GM18873 (cell line): ENCODE measurements at regions not wholly inside any gene's neighbourhood (a gene's known extent, or its start where the extent isn't known, plus 50 kb on each side); places are given as distances from the start of the nearest gene placed in this dataset.

Experiments used
- ATAC-seq: cut with Tn5 transposase; IDR thresholded peaks from one replicate; pipeline ENCODE4 v1.9.1; 2021; ENCODE audit warnings: mild to moderate bottlenecking, moderate library complexity, moderate number of reproducible peaks; ENCODE audit not compliant: unreplicated experiment, low FRiP score

DNA sequence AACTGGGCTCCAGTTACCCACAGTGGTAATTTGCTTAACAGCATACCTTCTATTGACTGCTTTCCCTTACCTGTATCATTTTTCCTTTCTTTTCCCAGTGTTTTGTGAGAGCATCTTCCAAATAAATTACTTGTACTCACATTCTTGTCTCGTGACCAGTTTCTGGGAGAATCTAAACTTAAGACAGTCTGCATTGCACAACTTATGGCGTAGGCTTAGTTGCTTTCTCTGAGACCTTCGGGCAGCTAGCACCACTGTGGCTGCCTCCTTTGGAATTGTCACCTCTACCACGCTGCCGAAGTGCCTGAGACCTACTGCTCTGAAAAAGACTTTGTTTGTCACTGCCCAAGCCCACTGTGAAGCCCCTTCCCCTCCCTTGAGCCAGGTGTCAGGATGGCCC lies 188.1 kb upstream of the BMP2 start:
- no peak for ATAC-seq

DNA sequence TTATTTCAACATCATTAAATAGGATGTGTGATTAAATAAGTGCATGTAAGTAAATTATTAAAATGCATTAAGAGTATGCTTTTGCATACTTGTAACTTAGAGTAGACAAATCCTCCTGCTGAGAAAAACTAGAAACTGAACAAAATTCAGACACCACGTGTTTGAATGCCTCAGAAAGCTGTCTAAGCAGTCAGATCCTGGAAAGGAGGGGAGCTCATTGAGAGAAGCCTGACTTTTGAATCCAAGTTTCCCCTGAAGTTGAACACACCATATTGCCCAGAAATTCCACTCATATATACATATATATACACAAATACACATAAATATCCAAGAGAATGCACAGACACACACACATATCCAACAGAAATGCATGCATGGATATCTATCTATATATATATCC lies 190.0 kb upstream of the BMP2 start:
- ATAC-seq = no peak

DNA sequence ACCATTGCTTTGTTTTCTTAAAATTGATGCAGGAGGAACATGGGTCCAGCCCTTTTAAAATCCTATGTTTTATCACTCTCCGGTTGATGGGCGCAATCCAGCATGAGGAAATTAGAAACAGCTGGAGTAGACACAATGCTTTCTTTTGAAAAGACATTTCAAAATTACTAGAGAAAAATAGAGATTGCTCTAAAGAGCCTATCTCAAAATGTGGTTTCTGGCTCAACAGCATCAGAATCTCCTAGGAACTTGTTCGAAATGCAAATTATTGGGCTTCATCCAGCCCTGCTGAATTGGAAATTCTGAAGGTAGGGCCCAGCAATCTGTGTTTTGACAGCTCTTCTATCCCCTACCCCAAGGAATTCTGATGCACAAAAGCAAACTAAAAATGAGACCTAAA lies 190.8 kb upstream of the BMP2 start:
- ATAC-seq = no peak

DNA sequence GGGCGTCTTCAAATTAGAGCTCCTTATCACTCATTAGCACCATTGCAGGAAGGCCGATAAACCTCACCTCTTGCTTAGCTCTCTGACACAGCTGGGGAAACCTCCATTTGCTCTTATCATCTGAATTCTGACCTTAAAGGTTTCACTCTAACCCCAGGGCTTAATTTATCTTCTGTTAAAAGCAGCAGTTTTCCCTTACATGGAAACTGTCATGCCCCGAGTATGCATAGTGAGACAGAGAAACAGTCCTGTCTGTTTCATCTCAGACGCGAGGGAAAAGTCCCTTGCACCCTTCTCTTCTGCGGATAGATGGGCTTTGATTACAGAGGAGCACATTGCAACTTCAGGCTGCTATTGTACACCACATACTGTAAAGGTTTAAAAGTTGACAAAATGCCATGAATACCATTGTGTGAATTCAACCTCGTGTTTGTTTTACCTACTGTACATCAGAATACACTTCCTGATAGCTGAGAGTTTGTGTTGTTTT lies 191.5 kb upstream of the BMP2 start:
- peak; percentile 79 for ATAC-seq

DNA sequence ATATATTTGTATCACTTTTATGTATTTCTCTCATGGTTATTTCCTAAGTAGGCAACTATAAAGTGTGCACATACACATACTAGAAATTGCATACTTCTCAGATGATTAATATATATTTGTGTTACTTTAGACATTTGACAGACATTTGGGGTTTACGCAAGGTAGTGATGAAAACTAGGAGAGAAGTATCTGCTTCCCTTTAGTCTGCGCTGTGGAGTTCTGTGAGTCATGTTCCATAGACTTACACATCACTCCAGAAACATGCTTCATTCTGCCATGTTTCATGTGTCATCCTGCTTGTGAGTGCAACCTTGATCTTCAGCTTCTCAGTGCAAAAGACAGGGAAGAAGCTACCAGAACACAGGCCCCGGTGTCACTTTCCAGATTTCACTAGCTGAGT lies 200.7 kb upstream of the BMP2 start:
- ATAC-seq = no peak

DNA sequence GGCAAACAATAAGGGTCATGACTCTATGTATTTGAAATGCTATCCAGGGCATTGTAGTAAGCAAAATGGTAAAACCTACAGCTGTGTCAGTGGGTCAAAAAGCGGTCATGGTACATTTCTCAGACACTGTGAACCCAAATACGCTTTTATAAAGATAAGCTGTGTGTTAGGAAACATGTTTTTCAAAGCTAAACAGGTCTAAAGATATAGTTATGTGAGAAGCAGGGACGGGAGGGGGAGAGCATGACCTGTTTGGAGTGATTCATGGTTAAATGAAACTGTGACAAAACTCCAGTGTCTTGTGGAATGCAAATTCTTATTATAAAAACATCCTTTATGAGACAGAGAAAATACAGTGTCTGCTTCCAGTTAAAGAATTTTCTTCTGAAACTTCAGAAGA lies 205.4 kb upstream of the BMP2 start:
- no peak for ATAC-seq

DNA sequence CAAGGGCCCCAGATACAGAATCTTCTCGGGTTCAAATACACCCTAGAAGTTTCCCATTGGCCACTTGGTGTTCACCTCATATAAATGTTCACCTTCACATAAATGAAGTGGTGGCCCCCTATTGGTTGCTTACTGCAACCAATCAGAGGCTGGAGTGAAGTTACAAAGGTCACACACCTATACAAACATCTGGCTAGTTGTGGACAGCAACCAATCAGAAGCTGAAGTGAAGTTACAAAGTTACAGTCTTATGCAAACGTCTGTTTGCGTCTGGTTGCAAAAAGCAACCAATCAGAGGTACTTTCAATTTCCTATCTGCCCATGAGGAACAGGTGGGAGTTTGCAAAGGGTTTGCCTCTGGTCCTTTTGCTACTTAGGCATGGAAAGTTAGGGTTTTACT lies 206.5 kb upstream of the BMP2 start:
- no peak for ATAC-seq

DNA sequence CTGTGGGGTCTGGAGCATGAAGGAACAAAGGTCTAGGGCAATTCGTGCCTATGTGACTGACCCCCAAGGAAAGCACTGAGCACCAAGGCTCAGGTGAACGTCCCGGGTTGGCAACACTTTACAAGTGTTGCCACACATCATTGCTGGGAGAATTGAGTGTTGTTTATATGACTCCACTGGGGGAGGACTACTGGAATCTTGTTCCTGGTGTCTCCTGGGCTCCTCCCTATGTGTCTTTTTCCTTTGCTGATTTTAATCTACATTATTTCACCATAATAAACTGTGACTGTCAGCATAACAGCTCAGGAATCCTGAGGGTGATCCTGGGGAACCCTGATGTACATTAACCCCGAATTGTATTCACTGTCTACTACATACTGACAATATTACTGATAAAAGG lies 207.7 kb upstream of the BMP2 start:
- no peak for ATAC-seq

DNA sequence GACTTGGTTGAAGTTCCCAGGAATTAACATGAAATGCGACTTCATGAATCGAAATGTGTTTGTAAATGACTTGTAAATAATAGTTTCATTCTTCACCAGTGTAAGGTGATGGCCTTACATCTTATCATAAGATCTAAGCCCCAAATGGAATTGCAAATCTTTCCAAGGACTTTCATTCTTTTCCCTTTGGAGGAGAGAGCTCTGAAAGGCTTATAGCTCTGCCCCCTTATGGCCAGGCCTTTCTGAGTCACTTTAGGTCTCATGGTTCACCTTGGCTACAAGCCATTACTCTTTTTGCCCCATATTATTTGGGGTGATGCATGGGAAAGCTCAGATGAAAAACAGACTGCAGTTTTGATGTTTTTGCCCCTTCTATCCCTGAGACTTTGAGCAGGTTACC lies 209.1 kb upstream of the BMP2 start:
- no peak for ATAC-seq

DNA sequence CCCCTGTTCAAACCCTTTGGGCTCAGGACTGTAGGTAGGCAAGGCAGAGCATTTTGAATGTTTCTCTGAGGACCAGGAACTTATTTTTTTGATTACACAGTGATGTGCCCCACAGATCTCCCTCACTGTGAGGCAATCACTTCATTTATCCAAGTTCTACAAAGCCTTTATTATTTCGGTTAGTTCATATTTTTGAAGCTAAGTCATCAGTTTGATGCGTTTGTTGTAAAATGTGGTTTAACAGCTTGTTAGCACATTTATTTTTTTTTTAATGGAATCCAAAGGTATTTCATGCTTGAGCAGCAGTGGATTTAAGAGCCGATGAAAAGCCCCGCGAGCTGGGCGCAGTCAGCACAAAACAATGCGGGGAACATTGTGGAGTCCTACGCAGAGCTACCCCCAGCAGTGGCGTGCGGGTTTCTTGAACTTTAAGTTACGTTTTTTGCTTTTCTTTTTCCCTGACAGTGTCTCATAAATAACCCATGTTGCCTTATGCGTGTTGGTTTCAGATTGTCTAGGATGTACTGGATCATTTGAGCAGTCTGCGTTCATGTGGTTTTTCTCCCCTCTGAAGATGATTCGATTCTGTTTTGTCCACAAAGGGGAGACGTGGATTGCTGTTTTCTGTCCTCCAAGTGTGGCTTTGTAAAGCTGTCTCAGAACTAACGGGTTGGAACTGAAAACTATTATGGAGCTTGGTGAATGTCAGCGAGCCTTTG lies 233.6 kb upstream of the BMP2 start:
- no peak for ATAC-seq

DNA sequence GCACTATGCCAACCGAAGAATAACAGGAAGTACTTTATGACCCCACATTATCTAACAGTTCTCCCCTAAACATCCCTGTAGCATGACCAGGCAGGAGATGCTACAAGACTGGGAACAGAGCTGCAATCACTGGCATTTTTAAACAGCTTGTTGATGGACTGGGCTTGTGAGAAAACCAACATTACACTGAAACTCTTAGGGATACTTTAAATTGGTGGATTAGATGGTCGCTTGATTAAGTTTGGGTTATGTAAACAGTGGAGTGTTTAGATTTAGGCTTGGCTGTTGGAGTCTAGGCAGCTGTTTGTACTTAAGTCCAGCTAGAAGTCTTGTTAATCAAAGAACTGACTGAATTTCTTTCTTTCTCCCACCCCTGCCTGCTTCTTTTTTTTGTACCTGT lies 234.1 kb upstream of the BMP2 start:
- no peak for ATAC-seq

DNA sequence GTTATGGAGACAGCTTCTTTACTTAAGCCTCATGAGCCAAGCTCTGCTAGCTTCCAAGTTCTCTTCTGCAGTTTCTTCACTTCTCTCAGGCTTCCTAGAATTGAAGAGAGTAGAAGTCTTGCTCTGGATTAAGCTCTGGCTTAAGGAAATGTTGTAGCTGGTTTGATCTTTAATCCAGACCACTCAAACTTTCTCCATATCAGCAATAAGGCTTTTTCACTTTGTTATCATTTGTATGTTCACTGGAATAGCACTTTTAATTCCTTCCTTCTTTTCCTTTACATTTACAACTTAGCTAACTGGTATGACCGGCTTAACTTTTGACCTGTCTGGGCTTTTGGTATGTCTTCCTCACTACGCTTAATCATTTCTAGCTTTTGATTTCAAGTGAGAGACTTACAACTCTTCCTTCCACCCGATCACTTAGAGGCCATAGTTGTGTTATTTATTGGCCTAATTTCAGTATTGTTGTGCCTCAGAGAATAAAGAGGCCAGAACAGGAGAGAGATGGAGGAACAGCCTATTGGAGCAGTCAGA lies 236.6 kb upstream of the BMP2 start:
- ATAC-seq = no peak

DNA sequence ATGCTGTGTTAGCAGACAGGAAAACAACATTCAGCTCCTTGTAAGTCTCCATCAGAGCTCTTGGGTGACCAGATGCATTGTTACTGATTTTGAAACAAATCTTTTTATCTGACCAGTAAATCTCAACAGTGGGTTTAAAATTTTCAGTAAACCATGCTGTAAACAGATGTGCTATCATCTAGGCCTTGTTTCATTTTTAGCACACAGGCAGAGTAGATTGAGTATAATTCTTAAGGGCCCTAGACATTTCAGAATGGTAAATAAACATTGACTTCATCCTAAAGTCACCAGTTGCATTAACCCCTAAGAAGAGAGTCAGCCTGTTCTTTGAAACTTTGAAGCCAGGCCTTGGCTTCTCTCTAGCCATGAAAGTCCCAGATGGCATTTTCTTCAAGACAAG lies 237.2 kb upstream of the BMP2 start:
- no peak for ATAC-seq

DNA sequence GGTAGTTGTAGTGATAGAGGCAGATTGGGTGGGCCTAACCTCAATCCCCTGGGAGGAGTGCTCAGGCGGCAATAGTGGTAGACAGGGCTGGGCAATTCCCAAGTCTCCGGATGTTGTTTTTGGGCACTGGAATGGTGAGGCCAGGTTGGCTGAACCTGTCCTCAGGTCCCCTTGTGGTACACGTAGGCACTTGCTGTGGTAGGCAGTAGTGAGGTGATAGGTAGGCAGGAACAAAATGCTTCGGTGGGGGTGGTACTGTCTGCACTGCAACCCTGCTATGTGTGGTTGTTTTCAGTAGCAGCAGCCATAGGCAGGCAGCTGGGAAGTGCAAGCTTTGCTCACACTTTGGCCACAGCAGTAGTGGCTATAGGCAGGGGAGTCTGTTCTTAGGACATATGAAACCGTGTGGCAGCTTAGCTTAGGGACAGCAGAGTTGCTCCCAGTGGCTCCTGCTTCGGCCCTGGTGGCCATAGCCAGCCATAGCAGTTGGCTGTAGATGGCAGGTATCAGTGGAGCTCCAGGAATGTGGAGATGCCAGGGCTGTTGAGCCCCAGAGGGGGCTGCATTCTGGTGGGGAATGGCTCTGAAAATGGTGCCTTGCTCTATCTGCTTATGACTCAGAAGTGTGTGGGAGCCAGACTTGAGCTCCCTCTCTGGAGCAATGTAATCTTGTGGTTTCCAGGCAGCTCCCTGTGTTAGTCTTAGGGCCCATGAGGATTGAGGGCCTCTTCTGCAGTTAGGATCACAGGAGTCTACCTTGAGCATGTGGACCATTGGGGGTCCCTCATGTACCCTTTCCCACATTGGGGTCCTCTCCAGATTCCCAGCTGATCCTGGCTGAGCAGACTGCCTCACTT lies 241.8 kb upstream of the BMP2 start:
- no peak for ATAC-seq

DNA sequence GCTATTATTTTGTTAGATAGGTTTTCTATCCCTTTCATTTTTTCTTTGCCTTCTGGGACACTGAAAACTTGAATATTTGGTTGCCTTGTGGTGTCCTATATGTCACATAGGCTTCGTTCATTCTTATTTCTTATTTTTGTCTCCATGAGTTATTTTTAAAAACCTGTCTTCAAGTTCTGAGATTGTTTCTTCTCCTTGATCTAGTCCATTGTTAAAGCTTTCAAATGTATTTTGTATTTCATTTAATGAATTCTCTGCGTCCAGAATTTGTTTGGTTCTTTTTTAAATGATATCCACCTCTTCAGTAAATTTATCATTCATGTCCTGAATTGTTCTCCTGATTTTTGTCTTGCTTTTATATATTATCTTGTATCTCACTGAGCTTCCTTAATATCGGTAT lies 243.2 kb upstream of the BMP2 start:
- no peak for ATAC-seq

DNA sequence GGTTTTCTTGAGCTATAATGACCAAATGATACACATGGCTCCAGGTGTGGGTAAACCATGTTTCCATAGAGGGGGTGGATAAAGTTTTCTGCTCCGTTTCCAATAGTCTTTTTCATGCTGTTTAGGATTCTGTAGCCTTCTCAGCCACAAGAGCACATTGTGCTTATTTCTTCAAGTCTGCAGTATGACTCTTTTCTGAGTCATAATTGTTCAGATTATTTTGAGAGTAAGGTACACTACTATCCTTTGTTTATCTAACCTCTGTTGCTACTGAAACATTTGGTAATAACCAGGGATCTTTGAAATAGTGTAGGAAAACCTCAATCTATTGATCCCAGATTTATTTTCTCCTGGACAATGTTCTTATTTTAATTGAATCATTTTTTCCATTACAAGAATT lies 247.9 kb upstream of the BMP2 start:
- ATAC-seq = no peak

DNA sequence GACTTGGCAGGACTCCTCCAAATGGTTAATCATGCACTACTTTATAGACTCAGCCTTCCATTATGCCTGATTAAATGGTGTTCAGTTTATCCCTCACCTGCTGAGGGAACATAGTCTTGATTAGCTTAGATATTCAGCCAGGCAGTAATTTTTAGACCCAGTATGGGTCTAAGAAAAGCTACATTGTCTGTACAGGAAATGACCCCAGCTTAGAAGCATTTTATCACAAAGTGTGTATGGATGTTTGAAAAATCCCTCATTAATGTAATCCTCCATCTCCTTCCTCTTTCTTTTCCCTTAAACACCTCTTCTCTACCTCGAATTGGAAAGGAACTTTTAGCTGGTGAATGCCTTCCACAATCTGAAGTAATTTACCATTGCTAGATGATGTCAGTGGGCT lies 252.2 kb upstream of the BMP2 start:
- ATAC-seq = no peak

DNA sequence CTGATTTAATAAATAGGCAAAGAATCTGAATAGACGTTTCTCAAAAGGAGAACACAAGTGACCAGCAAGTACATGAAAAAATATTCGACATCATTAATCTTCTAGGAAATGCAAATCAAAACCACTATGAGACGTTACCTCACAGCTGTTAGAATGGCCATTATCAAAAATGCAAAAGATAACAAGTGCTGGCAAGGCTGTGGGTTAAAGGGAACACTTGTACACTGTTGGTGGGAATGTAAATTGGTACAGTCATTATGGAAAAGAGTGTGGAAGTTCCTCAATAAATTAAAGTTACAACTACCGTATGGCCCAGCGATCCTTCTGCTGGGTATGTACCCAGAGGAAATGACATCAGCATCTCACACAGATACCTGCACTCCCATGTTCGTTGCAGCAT lies 253.9 kb upstream of the BMP2 start:
- ATAC-seq = no peak

DNA sequence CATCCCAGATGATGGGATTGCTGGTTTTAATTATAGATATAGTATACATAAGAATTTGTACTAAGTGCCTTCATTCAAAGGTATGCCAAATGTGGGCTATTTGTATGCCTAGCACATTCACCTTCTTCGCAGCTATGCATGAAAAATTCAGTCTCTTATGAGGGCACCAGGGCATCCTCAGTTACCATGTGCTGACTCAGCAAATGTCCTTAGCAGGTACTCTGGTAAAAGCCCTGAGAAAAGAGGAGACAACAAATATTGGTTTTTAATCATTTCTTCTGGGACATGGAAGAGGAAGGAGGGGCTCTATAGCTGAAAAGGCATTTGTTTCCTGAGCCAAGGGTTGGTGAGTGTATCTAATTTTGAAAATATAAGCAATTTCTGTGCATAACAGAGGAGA lies 258.1 kb upstream of the BMP2 start:
- ATAC-seq = no peak

DNA sequence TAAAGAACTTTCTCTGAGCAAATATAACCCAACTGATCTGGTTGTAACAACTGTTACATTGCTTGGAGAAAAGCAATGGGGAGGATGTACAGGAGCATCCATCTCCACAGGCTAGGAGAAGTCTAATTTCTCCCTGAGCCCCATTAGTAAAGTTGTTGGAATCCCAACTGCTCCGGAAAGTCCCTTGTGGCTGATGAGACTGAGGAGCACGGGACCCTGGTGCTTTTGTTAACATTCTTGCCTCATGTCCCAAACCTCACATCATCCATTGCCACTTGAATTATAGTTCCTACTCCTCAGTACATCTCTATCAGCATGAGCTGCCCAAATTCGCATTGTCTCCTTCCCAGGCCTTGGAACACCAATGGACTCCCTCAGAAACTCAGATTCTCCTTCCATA lies 260.6 kb upstream of the BMP2 start:
- no peak for ATAC-seq

DNA sequence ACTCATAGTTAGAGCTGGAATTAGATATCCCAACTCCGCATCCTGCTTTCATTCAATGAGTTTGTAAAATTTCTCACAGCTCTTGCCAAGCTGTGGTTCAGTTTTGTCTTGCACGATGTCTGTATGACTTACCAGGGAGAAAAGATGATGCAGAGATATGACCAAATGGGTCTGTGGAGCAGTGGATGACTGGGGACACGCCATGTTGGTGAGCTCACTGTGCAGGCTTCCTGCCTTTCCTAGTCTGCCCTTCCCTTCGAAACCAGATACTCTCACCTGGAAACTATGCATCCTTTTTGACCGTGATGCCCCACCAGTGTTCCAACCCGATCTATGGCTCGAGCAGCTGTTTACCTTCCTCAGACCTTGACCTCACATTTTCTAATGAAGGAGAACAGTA lies 262.7 kb upstream of the BMP2 start:
- ATAC-seq = no peak

DNA sequence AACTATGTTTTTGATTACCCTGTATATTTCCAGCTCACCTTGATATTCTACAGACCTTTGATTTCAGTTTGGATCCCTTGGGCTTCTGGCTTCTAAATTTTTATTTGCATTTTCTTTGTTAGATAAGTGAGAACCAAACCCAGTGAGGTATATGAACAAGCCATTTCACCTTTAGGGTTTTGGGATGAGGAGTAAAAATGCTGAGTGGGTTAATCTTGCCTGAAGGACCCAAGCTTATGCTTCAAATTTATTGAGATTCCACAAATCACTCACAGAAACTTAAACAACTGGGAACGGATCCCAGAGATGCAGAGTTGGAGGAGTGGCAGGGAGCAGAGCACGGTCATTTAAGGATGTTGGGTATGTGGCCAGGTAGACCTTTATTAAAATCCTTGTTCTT lies 263.3 kb upstream of the BMP2 start:
- no peak for ATAC-seq
